A673 (cell line): ENCODE measurements at regions not wholly inside any gene's neighbourhood (a gene's known extent, or its start where the extent isn't known, plus 50 kb on each side); places are given as distances from the start of the nearest gene placed in this dataset.

Source experiments
- BruUV-seq: library from RNA; stranded (reverse); fragments of 400-500 nt; replicated peaks from 2 replicates; lab custom pipeline; 2021; lab: Mats Ljungman, UMichigan
- CTCF ChIA-PET: fragments of 300-600 bp; sonication (Branson Sonifier 250); formaldehyde crosslinking; loops from one replicate; lab custom pipeline; 2022; ENCODE audit warnings: antibody characterized with exemption; lab: Charles Lee
- POLR2A ChIA-PET: fragments of 300-600 bp; sonication (Branson Sonifier 250); formaldehyde crosslinking; loops from one replicate; lab custom pipeline; 2022; ENCODE audit warnings: antibody characterized with exemption; ENCODE audit not compliant: low non-redundant PET; lab: Charles Lee
- DNase-seq: peaks from one replicate; pipeline ENCODE4 v3.0.0-alpha.2; 2015; ENCODE audit warnings: low spot score
- H3K27ac ChIP-seq: fragments of 200-600 bp; sonication (generic); 2 replicates; pipeline ENCODE4 v1.5.1; 2016; ENCODE audit warnings: mixed run types, low read depth, mild to moderate bottlenecking, mixed read lengths, antibody characterized with exemption, low read length; ENCODE audit not compliant: poor library complexity, severe bottlenecking
- H3K27me3 ChIP-seq: fragments of 200-600 bp; sonication (generic); replicated peaks from 2 replicates; pipeline ENCODE4 v1.6.1; 2017; ENCODE audit warnings: mixed run types, low read depth, mild to moderate bottlenecking, mixed read lengths, antibody characterized with exemption, low read length; ENCODE audit not compliant: insufficient read depth, poor library complexity
- H3K36me3 ChIP-seq: fragments of 200-600 bp; sonication (generic); 2 replicates; pipeline ENCODE4 v1.6.1; 2016; ENCODE audit warnings: mixed run types, mild to moderate bottlenecking, mixed read lengths, antibody characterized with exemption, low read length; ENCODE audit not compliant: insufficient read depth, poor library complexity, severe bottlenecking
- H3K4me1 ChIP-seq: fragments of 200-600 bp; sonication (generic); 2 replicates; pipeline ENCODE4 v1.6.1; 2017; ENCODE audit warnings: mixed run types, mild to moderate bottlenecking, mixed read lengths, antibody characterized with exemption, low read length; ENCODE audit not compliant: insufficient read depth, poor library complexity, severe bottlenecking
- H3K4me3 ChIP-seq: fragments of 200-600 bp; sonication (generic); 2 replicates; pipeline ENCODE4 v1.5.1; 2016; ENCODE audit warnings: low read depth, mixed run types, mild to moderate bottlenecking, mixed read lengths, low read length; ENCODE audit not compliant: poor library complexity, severe bottlenecking
- H3K9me3 ChIP-seq: fragments of 200-600 bp; sonication (generic); 2 replicates; pipeline ENCODE4 v1.6.1; 2016; ENCODE audit warnings: mixed run types, low read depth, mild to moderate bottlenecking, mixed read lengths, antibody characterized with exemption, low read length; ENCODE audit not compliant: poor library complexity, severe bottlenecking
- CTCF ChIP-seq: fragments of 300-800, 200-600 bp; sonication (generic); conservative IDR thresholded peaks from 2 replicates; pipeline ENCODE4 v1.5.1; 2017; ENCODE audit warnings: low read depth, mild to moderate bottlenecking, antibody characterized with exemption, low read length, moderate library complexity, mixed read lengths
- EZH2 ChIP-seq: fragments of 200-600 bp; sonication (generic); IDR thresholded peaks from 2 replicates; pipeline ENCODE4 v1.6.1; 2017; ENCODE audit warnings: borderline replicate concordance, low read depth, mild to moderate bottlenecking, mixed read lengths, antibody characterized with exemption, low read length; ENCODE audit not compliant: poor library complexity, severe bottlenecking
- intact Hi-C: fragments of 100-400 bp; cut with micrococcal nuclease; formaldehyde crosslinking; loops from one replicate; pipeline ENCODE4 v1.10.0; 2022; ENCODE audit not compliant: unreplicated experiment

GRCh38 chr5:31078956-31079355 lies 114.5 kb upstream of the CDH6 start:
- ChIA-PET POLR2A (no interaction called here), CTCF (no interaction called here)
- no peak overlapping the region for H3K4me3 ChIP-seq
- no peak for DNase-seq
- H3K27me3 ChIP-seq = no peaks in the 10 kb centered on the region
- no peaks in the 10 kb centered on the region for H3K9me3 ChIP-seq
- H3K4me1 ChIP-seq = no peaks in the 10 kb centered on the region
- no peaks in the 10 kb centered on the region for H3K36me3 ChIP-seq
- H3K27ac ChIP-seq = no peak overlapping the region
- no TSS peak for BruUV-seq
- intact Hi-C loops = no loop called here
- TF ChIP-seq EZH2 = no peak
- no peak for TF ChIP-seq CTCF

- no TSS peak for BruUV-seq
- Histone ChIP-seq H3K36me3 (no peaks in the 10 kb centered on the region), H3K27ac (no peak overlapping the region), H3K27me3 (no peaks in the 10 kb centered on the region), H3K4me1 (no peaks in the 10 kb centered on the region), H3K9me3 (no peaks in the 10 kb centered on the region), H3K4me3 (no peak overlapping the region)
- CTCF ChIA-PET = no interaction called here
- intact Hi-C loops = no loop called here
- POLR2A ChIA-PET = no interaction called here
- TF ChIP-seq EZH2 = no peak
- TF ChIP-seq CTCF = no peak
- DNase-seq = no peak
Observed at GRCh38 chr5:31075981-31076380, 117.5 kb upstream of the CDH6 start.

GRCh38 chr5:31068287-31068686 lies 125.2 kb upstream of the CDH6 start:
- no TSS peak for BruUV-seq
- DNase-seq = no peak
- Histone ChIP-seq H3K9me3 (no peaks in the 10 kb centered on the region), H3K27ac (no peak overlapping the region), H3K4me3 (no peak overlapping the region), H3K27me3 (no peaks in the 10 kb centered on the region), H3K4me1 (no peaks in the 10 kb centered on the region), H3K36me3 (no peaks in the 10 kb centered on the region)
- ChIA-PET CTCF (no interaction called here), POLR2A (no interaction called here)
- TF ChIP-seq EZH2 (no peak), CTCF (no peak)
- intact Hi-C loops = no loop called here
